Body of pancreas (tissue), 4 donors: ENCODE measurements at regions not wholly inside any gene's neighbourhood (a gene's known extent, or its start where the extent isn't known, plus 50 kb on each side); places are given as distances from the start of the nearest gene placed in this dataset.

Experiments
- CTCF ChIP-seq, 7 experiments: fragments of 450-650 bp in 4 of 7; fragments of 200-600 bp in 3 of 7; sonication (generic) in 3 of 7; IDR thresholded peaks; one replicate each; pipeline ENCODE4 v1.5.1; 2016 to 2019; ENCODE audit warnings: antibody characterized with exemption in 7 of 7
- POLR2A ChIP-seq, 3 donors: fragments of 450-650 bp; IDR thresholded peaks; one replicate each; pipeline ENCODE4 v1.6.1; 2016; ENCODE audit warnings: antibody characterized with exemption in 3 of 3, mild to moderate bottlenecking in 2 of 3

GRCh38 chr13:32878163-32878562, 138.1 kb upstream of the KL start:
- no peak for TF ChIP-seq POLR2A (IDR thresholded peaks at IDR 0.05)
- TF ChIP-seq CTCF (IDR thresholded peaks at IDR 0.05), result no peak
